Upper lobe of left lung (tissue), 6 donors: ENCODE measurements at regions not wholly inside any gene's neighbourhood (a gene's known extent, or its start where the extent isn't known, plus 50 kb on each side); places are given as distances from the start of the nearest gene placed in this dataset.

Experiments
- ATAC-seq, 2 donors: fragments of 200-7000 bp; cut with Tn5 transposase; one replicate each; pipeline ENCODE4 v1.9.1; 2022; ENCODE audit warnings: mild to moderate bottlenecking in 2 of 2, moderate library complexity in 2 of 2; ENCODE audit not compliant: low FRiP score in 2 of 2
- DNase-seq, 2 donors: peaks; one replicate each; pipeline ENCODE4 v3.0.0-alpha.2; 2019 to 2020
- H3K27ac ChIP-seq, 4 donors: fragments of 200-600 bp; sonication (generic); one replicate each; pipeline ENCODE4 v1.5.1; 2016 to 2019
- H3K27me3 ChIP-seq, 4 donors: fragments of 200-600 bp; sonication (generic); one replicate each; pipeline ENCODE4 v1.5.1; 2017 to 2019
- H3K36me3 ChIP-seq, 4 donors: fragments of 200-600 bp; sonication (generic); one replicate each; pipeline ENCODE4 v1.5.1; 2016 to 2019
- H3K4me1 ChIP-seq, 4 donors: fragments of 200-600 bp; sonication (generic); one replicate each; pipeline ENCODE4 v1.5.1; 2018 to 2019
- H3K4me3 ChIP-seq, 4 donors: fragments of 200-600 bp; sonication (generic); one replicate each; pipeline ENCODE4 v1.5.1; 2017 to 2019; ENCODE audit warnings: mild to moderate bottlenecking in 2 of 4, moderate library complexity in 1 of 4
- H3K9me3 ChIP-seq, 4 donors: fragments of 200-600 bp; sonication (generic); one replicate each; pipeline ENCODE4 v1.5.1; 2018 to 2019
- EP300 ChIP-seq, 4 donors: sonication (generic); formaldehyde crosslinking; IDR thresholded peaks; one replicate each; pipeline ENCODE4 v1.5.1; 2017; ENCODE audit warnings: antibody characterized with exemption in 4 of 4, control low read depth in 2 of 4
- POLR2A ChIP-seq, 4 donors: fragments of 450-650 bp; IDR thresholded peaks; one replicate each; pipeline ENCODE4 v1.5.1; 2016 to 2017; ENCODE audit warnings: antibody characterized with exemption in 4 of 4, mild to moderate bottlenecking in 2 of 4
- POLR2AphosphoS5 ChIP-seq, 2 donors: sonication (generic); formaldehyde crosslinking; IDR thresholded peaks; one replicate each; pipeline ENCODE4 v1.5.1; 2017; ENCODE audit warnings: antibody characterized with exemption in 2 of 2
- WGBS, 2 donors: methylation state at CpG; one replicate each; pipeline ENCODE4 v1.1.5; 2017 to 2018; 5-methylcytosine and 5-hydroxymethylcytosine counted together
- TF ChIP-seq, protein P1 (sequence below), 6 experiments: fragments of 450-650 bp in 4 of 6; fragments of 200-600 bp in 2 of 6; sonication (generic) in 2 of 6; IDR thresholded peaks; one replicate each; pipeline ENCODE4 v1.5.1; 2016 to 2019; ENCODE audit warnings: antibody characterized with exemption in 6 of 6
- donor health status: DM: no; HTN: no; CAD: no; lungs with moderate emphysema.
- donor health status: DM: no; HTN: yes; CAD: no; lungs with severe emphysema.

DNA sequence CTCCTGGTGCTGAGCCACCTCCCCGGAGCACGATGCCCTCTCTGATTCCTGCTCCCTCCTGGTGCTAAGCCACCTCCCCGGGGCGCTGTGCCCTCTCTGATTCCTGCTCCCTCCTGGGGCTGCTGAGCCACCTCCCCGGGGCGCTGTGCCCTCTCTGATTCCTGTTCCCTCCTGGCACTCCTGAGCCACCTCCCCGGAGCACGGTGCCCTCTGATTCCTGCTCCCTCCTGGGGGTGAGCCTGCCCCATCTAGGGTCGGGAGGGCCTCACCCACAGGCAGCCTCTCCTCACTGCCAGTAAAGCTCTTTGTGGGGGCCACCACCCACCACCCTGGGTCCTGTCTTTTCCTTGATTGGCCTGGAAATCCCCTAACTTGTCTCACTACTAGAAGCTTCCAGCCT lies 327.6 kb upstream of the SFSWAP start:
- WGBS, 2 donors, result 81 to 83% methylated on average over 7 to 8 of the region's 9 CpGs
- Histone ChIP-seq H3K4me1 (no peaks in the 10 kb centered on the region), H3K36me3 (no peaks in the 10 kb centered on the region), H3K27ac (no peak overlapping the region), H3K4me3 (no peak overlapping the region), H3K27me3 (peaks cover 0 to 9% (median 0%) of the 10 kb centered on the region in 4 donors), H3K9me3 (no peaks in the 10 kb centered on the region)
- DNase-seq (peak in 1 of 2 donors; percentile 41), ATAC-seq (no peak)
- TF ChIP-seq, protein P1, sequence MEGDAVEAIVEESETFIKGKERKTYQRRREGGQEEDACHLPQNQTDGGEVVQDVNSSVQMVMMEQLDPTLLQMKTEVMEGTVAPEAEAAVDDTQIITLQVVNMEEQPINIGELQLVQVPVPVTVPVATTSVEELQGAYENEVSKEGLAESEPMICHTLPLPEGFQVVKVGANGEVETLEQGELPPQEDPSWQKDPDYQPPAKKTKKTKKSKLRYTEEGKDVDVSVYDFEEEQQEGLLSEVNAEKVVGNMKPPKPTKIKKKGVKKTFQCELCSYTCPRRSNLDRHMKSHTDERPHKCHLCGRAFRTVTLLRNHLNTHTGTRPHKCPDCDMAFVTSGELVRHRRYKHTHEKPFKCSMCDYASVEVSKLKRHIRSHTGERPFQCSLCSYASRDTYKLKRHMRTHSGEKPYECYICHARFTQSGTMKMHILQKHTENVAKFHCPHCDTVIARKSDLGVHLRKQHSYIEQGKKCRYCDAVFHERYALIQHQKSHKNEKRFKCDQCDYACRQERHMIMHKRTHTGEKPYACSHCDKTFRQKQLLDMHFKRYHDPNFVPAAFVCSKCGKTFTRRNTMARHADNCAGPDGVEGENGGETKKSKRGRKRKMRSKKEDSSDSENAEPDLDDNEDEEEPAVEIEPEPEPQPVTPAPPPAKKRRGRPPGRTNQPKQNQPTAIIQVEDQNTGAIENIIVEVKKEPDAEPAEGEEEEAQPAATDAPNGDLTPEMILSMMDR (IDR thresholded peaks at IDR 0.05), result no peak
- TF ChIP-seq POLR2A (IDR thresholded peaks at IDR 0.05), result no peak
- no peak for TF ChIP-seq EP300 (IDR thresholded peaks at IDR 0.05)
- no peak for TF ChIP-seq POLR2AphosphoS5 (IDR thresholded peaks at IDR 0.05)

DNA sequence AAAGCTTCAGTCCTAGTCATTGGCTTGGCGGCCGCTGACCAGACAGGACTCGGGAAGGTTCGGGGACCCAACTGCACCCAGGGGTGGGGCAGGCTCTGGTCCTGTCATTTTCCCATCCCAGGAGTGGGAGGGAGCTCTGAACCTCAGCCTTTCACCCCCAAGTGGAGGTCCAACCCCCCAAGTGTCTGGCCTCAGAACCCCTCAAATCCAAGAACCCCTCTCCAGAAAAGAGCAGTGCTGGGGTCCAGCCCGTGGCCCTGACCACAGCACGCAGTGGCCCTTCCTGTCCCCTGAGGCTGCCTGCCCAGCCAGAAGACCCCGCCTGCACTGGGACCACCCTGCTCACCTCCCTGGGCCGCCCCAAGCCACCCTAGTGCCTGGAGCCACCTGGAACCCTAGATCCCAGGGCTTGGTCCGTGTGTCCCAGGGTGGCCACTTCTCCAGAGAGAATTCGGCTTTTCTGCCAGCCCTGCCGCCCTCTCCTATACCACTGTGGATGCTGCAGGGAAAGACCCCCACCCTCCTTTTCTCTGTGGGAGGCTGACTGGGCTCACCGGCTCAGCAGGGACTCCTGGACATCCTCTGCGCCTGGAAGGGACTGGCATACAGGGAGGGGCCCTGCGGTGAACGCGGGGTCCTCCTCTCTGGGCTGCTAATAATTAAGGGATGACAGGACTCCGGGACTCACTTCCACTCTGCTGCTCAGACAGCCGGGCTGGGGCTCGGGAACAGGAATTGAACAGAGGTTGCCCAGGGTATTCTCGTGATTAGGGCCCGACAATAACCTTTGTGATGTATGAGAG lies 326.9 kb upstream of the SFSWAP start:
- Histone ChIP-seq H3K4me3 (no peak overlapping the region), H3K36me3 (no peaks in the 10 kb centered on the region), H3K9me3 (no peaks in the 10 kb centered on the region), H3K27ac (no peak overlapping the region), H3K27me3 (peaks cover 0 to 9% (median 0%) of the 10 kb centered on the region in 4 donors), H3K4me1 (no peaks in the 10 kb centered on the region)
- ATAC-seq (no peak), DNase-seq (peak; percentile 12 to 47)
- TF ChIP-seq POLR2AphosphoS5 (IDR thresholded peaks at IDR 0.05), result no peak
- no peak for TF ChIP-seq EP300 (IDR thresholded peaks at IDR 0.05)
- TF ChIP-seq POLR2A (IDR thresholded peaks at IDR 0.05), result no peak
- TF ChIP-seq, protein P1 (IDR thresholded peaks at IDR 0.05), result no peak
- WGBS, 2 donors, result 55 to 60% methylated on average over 15 to 19 of the region's 21 CpGs

DNA sequence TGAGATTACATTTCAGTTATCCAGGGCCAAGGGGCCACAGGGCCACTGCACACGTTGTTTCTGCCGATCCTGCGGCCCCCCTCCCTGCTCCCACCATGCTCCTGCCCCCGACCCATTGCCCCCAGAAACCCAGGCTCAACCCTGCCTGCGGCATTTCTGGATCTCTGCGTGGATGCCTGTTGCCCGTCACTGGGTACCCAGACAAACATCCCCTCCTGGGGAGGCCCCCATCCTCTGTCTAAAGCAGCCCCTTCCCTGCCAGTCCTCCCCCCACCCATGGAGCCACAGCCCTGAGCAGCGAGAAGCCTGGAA lies 326.4 kb upstream of the SFSWAP start:
- DNase-seq (peak in 1 of 2 donors; percentile 12), ATAC-seq (no peak)
- 58 to 72% methylated on average over 8 of the region's 8 CpGs for WGBS, 2 donors
- no peaks in the 10 kb centered on the region for H3K36me3 ChIP-seq
- H3K4me3 ChIP-seq, result no peak overlapping the region
- TF ChIP-seq, protein P1 (IDR thresholded peaks at IDR 0.05), result no peak
- TF ChIP-seq POLR2AphosphoS5 (IDR thresholded peaks at IDR 0.05) (no peak), EP300 (IDR thresholded peaks at IDR 0.05) (no peak), POLR2A (IDR thresholded peaks at IDR 0.05) (no peak)
- H3K27ac ChIP-seq, result no peak overlapping the region
- peaks cover 0 to 9% (median 0%) of the 10 kb centered on the region in 4 donors for H3K27me3 ChIP-seq
- H3K9me3 ChIP-seq, result no peaks in the 10 kb centered on the region
- H3K4me1 ChIP-seq, result no peaks in the 10 kb centered on the region

DNA sequence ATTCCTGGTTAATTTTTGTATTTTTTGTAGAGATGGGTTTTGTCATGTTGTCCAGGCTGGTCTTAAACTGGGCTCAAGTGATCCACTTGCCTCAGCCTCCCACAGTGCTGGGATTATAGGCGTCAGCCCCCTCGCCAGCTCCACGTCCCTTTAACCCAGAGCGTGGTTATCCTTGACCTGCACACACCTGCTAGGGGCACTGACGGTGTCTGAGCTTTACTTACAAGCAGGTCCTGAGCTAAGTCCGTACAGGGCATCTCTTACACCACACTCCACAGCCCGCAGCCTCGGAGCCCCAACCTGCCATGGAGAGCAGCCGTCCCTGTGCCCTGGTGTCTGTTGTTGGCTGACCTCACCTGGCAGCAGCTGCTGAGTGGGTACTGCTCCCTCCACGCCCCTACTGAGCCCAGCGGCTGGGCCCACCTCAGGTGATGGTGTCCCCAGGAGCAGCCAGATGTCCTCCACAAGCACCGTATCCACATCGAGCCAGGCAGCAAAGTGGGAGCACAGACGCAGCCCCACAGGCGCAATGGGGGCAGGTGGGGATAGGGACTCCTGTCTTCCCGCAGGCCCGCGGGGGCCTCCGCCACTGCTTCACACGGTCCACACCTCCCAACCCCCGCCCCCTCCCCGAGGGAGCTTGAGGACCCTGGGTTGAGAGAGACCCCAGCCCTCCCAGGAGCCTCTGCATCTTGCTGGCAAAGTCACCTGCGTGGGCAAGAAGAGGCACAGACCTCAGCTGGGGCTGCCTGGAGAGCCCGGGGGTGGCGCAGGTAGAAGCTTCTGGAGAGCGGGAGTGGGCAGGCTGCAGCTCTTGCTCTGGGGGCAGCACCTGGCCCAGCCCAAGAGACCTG lies 325.4 kb upstream of the SFSWAP start:
- no peak overlapping the region for H3K4me3 ChIP-seq
- H3K4me1 ChIP-seq, result no peaks in the 10 kb centered on the region
- H3K9me3 ChIP-seq, result no peaks in the 10 kb centered on the region
- peaks cover 0 to 9% (median 0%) of the 10 kb centered on the region in 4 donors for H3K27me3 ChIP-seq
- no peaks in the 10 kb centered on the region for H3K36me3 ChIP-seq
- no peak for ATAC-seq
- DNase-seq, result peak; percentile 19 to 64
- TF ChIP-seq, protein P1 (IDR thresholded peaks at IDR 0.05), result no peak
- TF ChIP-seq POLR2A (IDR thresholded peaks at IDR 0.05) (no peak), POLR2AphosphoS5 (IDR thresholded peaks at IDR 0.05) (no peak), EP300 (IDR thresholded peaks at IDR 0.05) (no peak)
- 70 to 73% methylated on average over 6 to 24 of the region's 26 CpGs for WGBS, 2 donors
- H3K27ac ChIP-seq, result no peak overlapping the region
